Muscle of leg (tissue), 3 donors: ENCODE measurements at regions not wholly inside any gene's neighbourhood (a gene's known extent, or its start where the extent isn't known, plus 50 kb on each side); places are given as distances from the start of the nearest gene placed in this dataset.
A peak's percentile ranks its signal among the peaks of the same experiment; 100 is the strongest.

Experiments
- DNase-seq: peaks from one replicate; pipeline ENCODE4 v3.0.0; 2013
- H3K27ac ChIP-seq: one replicate; pipeline ENCODE4 v1.5.1; 2013; ENCODE audit warnings: mild to moderate bottlenecking, low read length, control low read depth
- H3K27me3 ChIP-seq: one replicate; pipeline ENCODE4 v1.6.1; 2013; ENCODE audit warnings: low read length; ENCODE audit not compliant: control insufficient read depth, insufficient read depth
- H3K36me3 ChIP-seq: one replicate; pipeline ENCODE4 v1.6.1; 2013; ENCODE audit warnings: low read length; ENCODE audit not compliant: control insufficient read depth, insufficient read depth
- H3K4me1 ChIP-seq: one replicate; pipeline ENCODE4 v1.6.1; 2013; ENCODE audit warnings: low read length; ENCODE audit not compliant: control insufficient read depth, insufficient read depth
- H3K4me3 ChIP-seq: one replicate; pipeline ENCODE4 v1.5.1; 2013; ENCODE audit warnings: low read length, control low read depth
- H3K9me3 ChIP-seq: replicated peaks from 2 replicates; pipeline ENCODE4 v1.6.1; 2013; ENCODE audit warnings: low read depth, low read length; ENCODE audit not compliant: control insufficient read depth
- WGBS: methylation state at CpG from one replicate; pipeline ENCODE4 v1.1.5; 2013; ENCODE audit warnings: missing lambda C conversion rate; ENCODE audit not compliant: insufficient coverage; 5-methylcytosine and 5-hydroxymethylcytosine counted together

- peak; percentile 27 for DNase-seq
- H3K4me3 ChIP-seq = no peak overlapping the region
Measured at GRCh38 chr2:140178234-140178633, 1398.0 kb upstream of the NXPH2 start.

GRCh38 chr2:140177086-140177485, 1396.9 kb upstream of the NXPH2 start:
- Histone ChIP-seq H3K27me3 (no peaks in the 10 kb centered on the region), H3K4me1 (no peaks in the 10 kb centered on the region), H3K9me3 (no peaks in the 10 kb centered on the region), H3K36me3 (no peaks in the 10 kb centered on the region), H3K27ac (no peak overlapping the region), H3K4me3 (no peak overlapping the region)
- no peak for DNase-seq
- WGBS = no CpG with 5 or more reads among the region's 3 CpGs

More at GRCh38 chr2:140178234-140178633, 1398.0 kb upstream of the NXPH2 start:
- WGBS = no CpG with 5 or more reads among the region's 3 CpGs
- Histone ChIP-seq H3K27ac (no peak overlapping the region), H3K27me3 (no peaks in the 10 kb centered on the region), H3K4me1 (no peaks in the 10 kb centered on the region), H3K9me3 (no peaks in the 10 kb centered on the region), H3K36me3 (no peaks in the 10 kb centered on the region)

GRCh38 chr2:140173790-140174189, 1393.6 kb upstream of the NXPH2 start:
- Histone ChIP-seq H3K4me1 (no peaks in the 10 kb centered on the region), H3K27ac (no peak overlapping the region), H3K36me3 (no peaks in the 10 kb centered on the region), H3K27me3 (no peaks in the 10 kb centered on the region), H3K9me3 (peaks cover 2% of the 10 kb centered on the region), H3K4me3 (no peak overlapping the region)
- no peak for DNase-seq
- 84% methylated on average over 5 of the region's 5 CpGs for WGBS

- no peak overlapping the region for H3K27ac ChIP-seq
- no peaks in the 10 kb centered on the region for H3K4me1 ChIP-seq
- WGBS = no CpG with 5 or more reads among the region's 1 CpG
- H3K36me3 ChIP-seq = no peaks in the 10 kb centered on the region
- H3K27me3 ChIP-seq = no peaks in the 10 kb centered on the region
- no peak overlapping the region for H3K4me3 ChIP-seq
- no peaks in the 10 kb centered on the region for H3K9me3 ChIP-seq
- DNase-seq = no peak
Measured at GRCh38 chr2:140164449-140164848, 1384.3 kb upstream of the NXPH2 start.

GRCh38 chr2:140158259-140158658, 1378.1 kb upstream of the NXPH2 start:
- DNase-seq = no peak
- no CpG with 5 or more reads among the region's 2 CpGs for WGBS
- H3K36me3 ChIP-seq = no peaks in the 10 kb centered on the region
- no peaks in the 10 kb centered on the region for H3K9me3 ChIP-seq
- H3K4me1 ChIP-seq = no peaks in the 10 kb centered on the region
- no peak overlapping the region for H3K27ac ChIP-seq
- no peak overlapping the region for H3K4me3 ChIP-seq
- no peaks in the 10 kb centered on the region for H3K27me3 ChIP-seq

- Histone ChIP-seq H3K9me3 (no peaks in the 10 kb centered on the region), H3K4me1 (no peaks in the 10 kb centered on the region), H3K27ac (no peak overlapping the region), H3K4me3 (no peak overlapping the region), H3K27me3 (no peaks in the 10 kb centered on the region), H3K36me3 (no peaks in the 10 kb centered on the region)
- no CpG with 5 or more reads among the region's 5 CpGs for whole genome bisulfite sequencing
- no peak for DNase-seq
Measured at GRCh38 chr2:140157816-140158215, 1377.6 kb upstream of the NXPH2 start.

- 34% methylated on average over 2 of the region's 2 CpGs for WGBS
- H3K27me3 ChIP-seq = no peaks in the 10 kb centered on the region
- peak; percentile 38 for DNase-seq
Measured at GRCh38 chr2:140154706-140155105, 1374.5 kb upstream of the NXPH2 start.

GRCh38 chr2:140154271-140154670, 1374.1 kb upstream of the NXPH2 start:
- Histone ChIP-seq H3K4me3 (no peak overlapping the region), H3K27ac (no peak overlapping the region), H3K36me3 (no peaks in the 10 kb centered on the region), H3K9me3 (no peaks in the 10 kb centered on the region), H3K4me1 (no peaks in the 10 kb centered on the region), H3K27me3 (no peaks in the 10 kb centered on the region)
- no peak for DNase-seq
- WGBS = 79% methylated on average over 4 of the region's 5 CpGs

More at GRCh38 chr2:140154706-140155105, 1374.5 kb upstream of the NXPH2 start:
- Histone ChIP-seq H3K9me3 (no peaks in the 10 kb centered on the region), H3K27ac (no peak overlapping the region), H3K4me1 (no peaks in the 10 kb centered on the region), H3K36me3 (no peaks in the 10 kb centered on the region), H3K4me3 (no peak overlapping the region)

- Histone ChIP-seq H3K36me3 (no peaks in the 10 kb centered on the region), H3K4me3 (no peak overlapping the region), H3K27ac (no peak overlapping the region), H3K27me3 (no peaks in the 10 kb centered on the region), H3K9me3 (no peaks in the 10 kb centered on the region), H3K4me1 (no peaks in the 10 kb centered on the region)
- WGBS = no CpG with 5 or more reads among the region's 2 CpGs
- DNase-seq = no peak
Measured at GRCh38 chr2:140144611-140145010, 1364.4 kb upstream of the NXPH2 start.

GRCh38 chr2:140138736-140139135, 1358.5 kb upstream of the NXPH2 start:
- Histone ChIP-seq H3K27me3 (no peaks in the 10 kb centered on the region), H3K4me1 (no peaks in the 10 kb centered on the region), H3K4me3 (no peak overlapping the region), H3K27ac (no peak overlapping the region), H3K36me3 (no peaks in the 10 kb centered on the region), H3K9me3 (no peaks in the 10 kb centered on the region)
- 100% methylated on average over 1 of the region's 6 CpGs for WGBS
- DNase-seq = no peak

- no peak overlapping the region for H3K27ac ChIP-seq
- no peaks in the 10 kb centered on the region for H3K27me3 ChIP-seq
- no peaks in the 10 kb centered on the region for H3K36me3 ChIP-seq
- no peaks in the 10 kb centered on the region for H3K9me3 ChIP-seq
- H3K4me1 ChIP-seq = no peaks in the 10 kb centered on the region
- no peak overlapping the region for H3K4me3 ChIP-seq
- WGBS = no CpG with 5 or more reads among the region's 1 CpG
- DNase-seq = peak; percentile 2
Measured at GRCh38 chr2:140136861-140137260, 1356.7 kb upstream of the NXPH2 start.
